ENCODE measurements at regions not wholly inside any gene's neighbourhood (a gene's known extent, or its start where the extent isn't known, plus 50 kb on each side); places are given as distances from the start of the nearest gene placed in this dataset.

DNA sequence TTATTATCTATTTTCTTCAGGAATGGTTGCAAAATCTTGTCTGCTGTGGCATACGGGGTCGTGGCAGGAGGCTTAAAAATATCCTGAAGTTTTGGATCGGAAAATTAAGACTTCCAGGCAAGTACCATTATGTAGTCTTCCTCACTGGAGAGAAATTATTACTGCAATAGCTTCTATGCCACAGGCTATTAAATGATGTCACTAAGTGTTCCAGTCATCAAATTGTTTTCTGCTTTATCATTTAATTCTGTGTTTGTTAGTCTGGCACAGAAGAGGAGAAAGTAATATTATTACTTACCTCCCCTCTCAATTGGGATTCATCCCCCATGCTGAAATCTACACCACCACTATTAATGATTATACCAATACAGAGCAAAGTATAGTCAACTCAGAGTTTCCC lies 378.2 kb upstream of the ALCAM start:
- TF ChIP-seq CTCF (IDR thresholded peaks at IDR 0.05): no peak
- intact Hi-C loops (cut with DNase I, micrococcal nuclease): no loop called here
- no peak overlapping the region for H3K27ac Mint-ChIP-seq

DNA sequence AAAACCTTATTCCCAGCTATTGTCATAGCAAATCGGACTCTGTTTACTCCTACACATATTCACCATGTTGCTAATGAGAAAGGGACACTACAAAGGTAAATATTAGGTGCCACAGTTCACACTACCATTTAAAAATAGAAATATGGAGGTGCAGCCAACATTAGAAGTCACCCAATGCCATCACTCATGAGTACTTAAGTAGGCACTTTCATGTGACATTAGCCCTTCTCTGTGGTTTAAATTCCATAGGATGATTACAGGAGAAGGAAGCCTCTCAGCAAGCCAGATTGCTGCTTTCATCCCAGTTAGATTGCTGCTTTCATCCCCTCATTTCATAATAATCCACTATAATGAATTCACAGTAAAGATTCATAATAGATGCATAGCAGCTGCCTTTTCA lies 376.8 kb upstream of the ALCAM start:
- H3K27ac Mint-ChIP-seq: no peak overlapping the region
- no peak overlapping the region for H3K27ac ChIP-seq (ENCODE audit: low read depth in 1 of 2, low read length in 2 of 2)
- ATAC-seq (ENCODE audit: poor library complexity) (no peak), DNase-seq (no peak)
- no peaks in the 10 kb centered on the region for H3K27me3 ChIP-seq (ENCODE audit: control insufficient read depth in 1 of 2, insufficient read depth in 2 of 2, low read length in 2 of 2)
- CTCF ChIA-PET: no interaction called here
- no peak overlapping the region for H3K4me3 Mint-ChIP-seq
- H3K4me3 ChIP-seq (ENCODE audit: low read length): no peak overlapping the region
- no peaks in the 10 kb centered on the region for H3K36me3 ChIP-seq (ENCODE audit: insufficient read depth, low read length)
- intact Hi-C loops (cut with DNase I, micrococcal nuclease): no loop called here
- no peaks in the 10 kb centered on the region for H3K36me3 Mint-ChIP-seq (ENCODE audit: low read depth)
- H3K27me3 Mint-ChIP-seq: no peaks in the 10 kb centered on the region
- TF ChIP-seq CTCF (IDR thresholded peaks at IDR 0.05): no peak
- H3K4me1 Mint-ChIP-seq (ENCODE audit: low read depth): no peaks in the 10 kb centered on the region
- no peaks in the 10 kb centered on the region for H3K9me3 ChIP-seq (ENCODE audit: control insufficient read depth in 1 of 2, insufficient read depth in 1 of 2, low read length in 2 of 2)
- POLR2A ChIA-PET: no interaction called here
- H3K9me3 Mint-ChIP-seq: no peaks in the 10 kb centered on the region
- no peaks in the 10 kb centered on the region for H3K4me1 ChIP-seq (ENCODE audit: insufficient read depth, low read length)

More for the DNA sequence above, 378.2 kb upstream of the ALCAM start:
- H3K27ac ChIP-seq (ENCODE audit: low read depth in 1 of 2, low read length in 2 of 2): no peak overlapping the region
- Mint-ChIP-seq H3K36me3 (ENCODE audit: low read depth) (no peaks in the 10 kb centered on the region), H3K9me3 (no peaks in the 10 kb centered on the region), H3K4me3 (no peak overlapping the region), H3K4me1 (ENCODE audit: low read depth) (no peaks in the 10 kb centered on the region), H3K27me3 (no peaks in the 10 kb centered on the region)
- H3K9me3 ChIP-seq (ENCODE audit: control insufficient read depth in 1 of 2, insufficient read depth in 1 of 2, low read length in 2 of 2): no peaks in the 10 kb centered on the region
- H3K27me3 ChIP-seq (ENCODE audit: control insufficient read depth in 1 of 2, insufficient read depth in 2 of 2, low read length in 2 of 2): no peaks in the 10 kb centered on the region
- POLR2A ChIA-PET: no interaction called here
- H3K4me1 ChIP-seq (ENCODE audit: insufficient read depth, low read length): no peaks in the 10 kb centered on the region
- ATAC-seq (ENCODE audit: poor library complexity) (no peak), DNase-seq (no peak)
- H3K36me3 ChIP-seq (ENCODE audit: insufficient read depth, low read length): no peaks in the 10 kb centered on the region
- no peak overlapping the region for H3K4me3 ChIP-seq (ENCODE audit: low read length)
- CTCF ChIA-PET: no interaction called here

DNA sequence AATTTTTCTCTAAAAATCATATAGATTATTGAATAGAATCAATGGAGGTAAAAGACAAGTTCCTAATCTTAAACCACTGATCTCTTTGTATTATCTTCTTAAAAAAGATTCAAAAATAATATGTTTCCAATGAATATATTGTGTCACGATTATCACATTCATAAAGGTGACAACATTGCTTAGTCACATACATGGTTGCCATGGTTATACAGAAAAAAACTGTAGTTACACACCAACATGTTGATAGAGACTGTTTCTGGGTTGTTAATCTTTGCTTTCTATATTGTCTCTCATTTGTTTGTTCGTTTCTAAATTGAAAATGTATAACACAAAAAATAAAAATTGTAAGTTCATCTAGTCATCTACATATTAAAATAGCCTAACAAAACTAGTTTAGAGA lies 376.0 kb upstream of the ALCAM start:
- CTCF ChIA-PET: no interaction called here
- ATAC-seq (ENCODE audit: poor library complexity) (no peak), DNase-seq (no peak)
- Histone ChIP-seq H3K4me3 (ENCODE audit: low read length) (no peak overlapping the region), H3K27ac (ENCODE audit: low read depth in 1 of 2, low read length in 2 of 2) (no peak overlapping the region), H3K27me3 (ENCODE audit: control insufficient read depth in 1 of 2, insufficient read depth in 2 of 2, low read length in 2 of 2) (no peaks in the 10 kb centered on the region), H3K36me3 (ENCODE audit: insufficient read depth, low read length) (no peaks in the 10 kb centered on the region), H3K9me3 (ENCODE audit: control insufficient read depth in 1 of 2, insufficient read depth in 1 of 2, low read length in 2 of 2) (no peaks in the 10 kb centered on the region), H3K4me1 (ENCODE audit: insufficient read depth, low read length) (no peaks in the 10 kb centered on the region)
- POLR2A ChIA-PET: no interaction called here
- H3K9me3 Mint-ChIP-seq: no peaks in the 10 kb centered on the region
- no peak for TF ChIP-seq CTCF (IDR thresholded peaks at IDR 0.05)
- intact Hi-C loops (cut with DNase I, micrococcal nuclease): no loop called here
- no peaks in the 10 kb centered on the region for H3K4me1 Mint-ChIP-seq (ENCODE audit: low read depth)
- no peak overlapping the region for H3K4me3 Mint-ChIP-seq
- no peaks in the 10 kb centered on the region for H3K36me3 Mint-ChIP-seq (ENCODE audit: low read depth)
- H3K27ac Mint-ChIP-seq: no peak overlapping the region
- no peaks in the 10 kb centered on the region for H3K27me3 Mint-ChIP-seq
